CD4-positive, alpha-beta T cell (primary cell): ENCODE measurements at regions not wholly inside any gene's neighbourhood (a gene's known extent, or its start where the extent isn't known, plus 50 kb on each side); places are given as distances from the start of the nearest gene placed in this dataset.

Source experiments
- ATAC-seq: fragments of 200-7000 bp; cut with Tn5 transposase; one replicate; pipeline ENCODE4 v1.10.0; 2022; ENCODE audit warnings: mild to moderate bottlenecking; ENCODE audit not compliant: poor library complexity
- CTCF ChIA-PET: fragments of 350-600 bp; sonication (Branson Sonifier 250); formaldehyde crosslinking; loops from one replicate; lab custom pipeline; 2021; ENCODE audit warnings: antibody characterized with exemption, inconsistent platforms; lab: Charles Lee
- POLR2A ChIA-PET: fragments of 350-600 bp; sonication (Branson Sonifier 250); formaldehyde crosslinking; loops from one replicate; lab custom pipeline; 2021; ENCODE audit warnings: antibody characterized with exemption, inconsistent platforms; lab: Charles Lee
- DNase-seq, 14 experiments: peaks; one replicate each; pipeline ENCODE4 v3.0.0-alpha.2; 2013 to 2020; ENCODE audit warnings: mixed read lengths in 2 of 14
- H3K27ac ChIP-seq, 2 donors: one replicate each; pipeline versions ENCODE4 v1.5.1 to v1.7.0; 2013; ENCODE audit warnings: low read length in 2 of 2, low read depth in 1 of 2, mild to moderate bottlenecking in 1 of 2
- H3K27me3 ChIP-seq, 2 experiments: 1 replicate in 1 of 2; 2 replicates in 1 of 2; pipeline versions ENCODE4 v1.6.1 to v1.7.0; 2013; ENCODE audit warnings: low read length in 2 of 2, control low read depth in 1 of 2, mild to moderate bottlenecking in 1 of 2, moderate library complexity in 1 of 2; ENCODE audit not compliant: insufficient read depth in 2 of 2, control insufficient read depth in 1 of 2
- H3K36me3 ChIP-seq: one replicate; pipeline ENCODE4 v1.6.1; 2013; ENCODE audit warnings: low read length, control low read depth; ENCODE audit not compliant: insufficient read depth
- H3K4me1 ChIP-seq: one replicate; pipeline ENCODE4 v1.6.1; 2013; ENCODE audit warnings: low read length, control low read depth; ENCODE audit not compliant: insufficient read depth
- H3K4me3 ChIP-seq: one replicate; pipeline ENCODE4 v1.5.1; 2013; ENCODE audit warnings: mild to moderate bottlenecking, low read length, moderate library complexity
- H3K9me3 ChIP-seq, 2 experiments: 1 replicate in 1 of 2; 2 replicates in 1 of 2; pipeline versions ENCODE4 v1.6.1 to v1.7.0; 2013; ENCODE audit warnings: low read length in 2 of 2, mild to moderate bottlenecking in 2 of 2, control low read depth in 1 of 2, moderate library complexity in 1 of 2; ENCODE audit not compliant: control insufficient read depth in 1 of 2, insufficient read depth in 1 of 2
- H3K27ac Mint-ChIP-seq: one replicate; pipeline ENCODE4 v1.8.0; 2020; ENCODE audit warnings: mixed read lengths
- H3K27me3 Mint-ChIP-seq: one replicate; pipeline ENCODE4 v1.8.0; 2021; ENCODE audit warnings: mixed read lengths
- H3K36me3 Mint-ChIP-seq: one replicate; pipeline ENCODE4 v1.8.0; 2021; ENCODE audit warnings: low read depth, mixed read lengths
- H3K4me1 Mint-ChIP-seq: one replicate; pipeline ENCODE4 v1.8.0; 2021; ENCODE audit warnings: low read depth, mixed read lengths
- H3K4me3 Mint-ChIP-seq: one replicate; pipeline ENCODE4 v1.8.0; 2020; ENCODE audit warnings: mild to moderate bottlenecking, mixed read lengths
- H3K9me3 Mint-ChIP-seq: one replicate; pipeline ENCODE4 v1.8.0; 2020; ENCODE audit warnings: mixed read lengths
- intact Hi-C, 2 experiments: fragments of 100-400 bp; cut with DNase I in 1 of 2; cut with micrococcal nuclease in 1 of 2; formaldehyde crosslinking; loops; one replicate each; pipeline versions ENCODE4 v1.15.1 to v1.9.0; 2023 to 2025; cut with DNase I, micrococcal nuclease
- TF ChIP-seq, protein P1 (sequence below): fragments of 200-600 bp; IDR thresholded peaks from one replicate; pipeline ENCODE4 v1.8.0; 2022; ENCODE audit warnings: antibody characterized with exemption, mild to moderate bottlenecking

DNA sequence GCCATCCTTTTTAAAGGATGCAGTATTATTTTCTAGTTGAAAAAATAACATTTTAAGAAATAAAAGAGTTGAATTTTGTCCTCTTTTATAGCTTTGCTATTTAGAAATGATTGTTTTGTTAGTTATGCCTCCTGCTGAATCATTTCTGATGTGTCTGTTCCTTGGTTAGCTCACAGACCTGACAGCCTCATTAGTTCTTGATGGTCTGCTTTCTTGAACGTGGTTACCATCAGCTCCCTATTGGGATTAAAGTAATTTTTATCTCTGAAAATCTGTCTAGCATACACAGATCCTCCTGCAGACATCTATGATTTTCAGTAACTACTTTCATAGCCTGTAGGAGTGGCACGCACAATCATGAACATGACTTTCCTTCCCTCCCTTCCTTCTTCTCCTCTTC, 447.6 kb upstream of the B3GALT2 start:
- Mint-ChIP-seq H3K27ac (no peak overlapping the region), H3K9me3 (no peaks in the 10 kb centered on the region), H3K4me3 (no peak overlapping the region), H3K4me1 (peaks cover 10% of the 10 kb centered on the region), H3K27me3 (no peaks in the 10 kb centered on the region), H3K36me3 (no peaks in the 10 kb centered on the region)
- intact Hi-C loops = no loop called here
- H3K4me1 ChIP-seq = peaks cover 6% of the 10 kb centered on the region
- ATAC-seq (no peak), DNase-seq (no peak)
- TF ChIP-seq, protein P1, sequence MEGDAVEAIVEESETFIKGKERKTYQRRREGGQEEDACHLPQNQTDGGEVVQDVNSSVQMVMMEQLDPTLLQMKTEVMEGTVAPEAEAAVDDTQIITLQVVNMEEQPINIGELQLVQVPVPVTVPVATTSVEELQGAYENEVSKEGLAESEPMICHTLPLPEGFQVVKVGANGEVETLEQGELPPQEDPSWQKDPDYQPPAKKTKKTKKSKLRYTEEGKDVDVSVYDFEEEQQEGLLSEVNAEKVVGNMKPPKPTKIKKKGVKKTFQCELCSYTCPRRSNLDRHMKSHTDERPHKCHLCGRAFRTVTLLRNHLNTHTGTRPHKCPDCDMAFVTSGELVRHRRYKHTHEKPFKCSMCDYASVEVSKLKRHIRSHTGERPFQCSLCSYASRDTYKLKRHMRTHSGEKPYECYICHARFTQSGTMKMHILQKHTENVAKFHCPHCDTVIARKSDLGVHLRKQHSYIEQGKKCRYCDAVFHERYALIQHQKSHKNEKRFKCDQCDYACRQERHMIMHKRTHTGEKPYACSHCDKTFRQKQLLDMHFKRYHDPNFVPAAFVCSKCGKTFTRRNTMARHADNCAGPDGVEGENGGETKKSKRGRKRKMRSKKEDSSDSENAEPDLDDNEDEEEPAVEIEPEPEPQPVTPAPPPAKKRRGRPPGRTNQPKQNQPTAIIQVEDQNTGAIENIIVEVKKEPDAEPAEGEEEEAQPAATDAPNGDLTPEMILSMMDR = no peak
- H3K36me3 ChIP-seq = no peaks in the 10 kb centered on the region
- no peaks in the 10 kb centered on the region for H3K27me3 ChIP-seq
- no peaks in the 10 kb centered on the region for H3K9me3 ChIP-seq
- H3K4me3 ChIP-seq = no peak overlapping the region
- POLR2A ChIA-PET = no interaction called here
- H3K27ac ChIP-seq = no peak overlapping the region
- CTCF ChIA-PET = no interaction called here

DNA sequence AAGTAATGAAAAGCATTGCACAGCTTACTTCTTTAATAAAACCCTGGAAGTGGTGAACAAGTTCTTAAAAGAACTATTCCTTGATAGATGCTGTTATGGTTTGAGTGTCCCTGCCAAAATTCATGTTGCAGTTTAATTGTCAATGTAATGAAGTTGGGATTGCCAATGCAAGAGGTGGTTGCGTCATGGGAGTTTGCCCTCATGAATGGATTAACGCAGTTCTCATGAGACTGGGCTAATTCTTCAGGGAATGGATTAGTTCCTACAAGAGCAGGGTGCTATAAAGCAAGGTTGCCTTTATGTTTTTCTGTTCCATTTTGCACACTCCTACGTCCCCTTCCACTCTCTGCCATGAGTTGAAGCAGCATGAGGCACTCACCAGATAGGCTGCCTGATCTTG, 446.7 kb upstream of the B3GALT2 start:
- TF ChIP-seq, protein P1 = no peak
- no peaks in the 10 kb centered on the region for H3K9me3 Mint-ChIP-seq
- Histone ChIP-seq H3K36me3 (no peaks in the 10 kb centered on the region), H3K27ac (no peak overlapping the region), H3K9me3 (no peaks in the 10 kb centered on the region), H3K4me3 (no peak overlapping the region), H3K27me3 (no peaks in the 10 kb centered on the region), H3K4me1 (peaks cover 6% of the 10 kb centered on the region)
- H3K36me3 Mint-ChIP-seq = no peaks in the 10 kb centered on the region
- no peak overlapping the region for H3K27ac Mint-ChIP-seq
- H3K4me3 Mint-ChIP-seq = no peak overlapping the region
- ATAC-seq (no peak), DNase-seq (no peak)
- ChIA-PET CTCF (interaction anchor here (0.5 kb wide), 1 partner anchor 1041 kb away, joined by 3 read pairs; no protein-coding TSS in a partner anchor), POLR2A (no interaction called here)
- H3K27me3 Mint-ChIP-seq = no peaks in the 10 kb centered on the region
- intact Hi-C loops = no loop called here
- H3K4me1 Mint-ChIP-seq = peaks cover 10% of the 10 kb centered on the region

DNA sequence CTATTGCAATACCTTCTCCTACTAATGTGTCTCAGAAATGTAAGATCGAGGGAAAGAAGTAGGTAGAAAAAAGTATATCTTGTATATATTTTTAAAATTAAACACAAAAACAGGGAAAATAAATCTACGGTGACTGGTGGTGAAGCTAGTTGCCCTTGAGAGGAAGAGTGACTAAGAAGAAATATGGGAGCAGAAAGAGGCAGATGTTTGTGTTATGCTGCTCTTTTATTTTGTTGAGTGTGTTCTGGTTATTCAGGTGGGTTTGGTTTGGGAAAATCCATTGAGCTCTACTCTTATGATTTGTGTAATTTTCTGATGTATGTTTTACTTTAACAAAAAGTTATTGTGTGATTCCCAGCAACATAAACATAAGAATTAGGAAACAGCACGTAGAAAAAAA, 444.9 kb upstream of the B3GALT2 start:
- ATAC-seq = no peak
- intact Hi-C loops = loop anchor here in 1 of 2 experiments (1.0 kb wide), 1 partner anchor 17 kb away; no protein-coding TSS in a partner anchor
- Mint-ChIP-seq H3K27ac (no peak overlapping the region), H3K9me3 (no peaks in the 10 kb centered on the region), H3K4me3 (no peak overlapping the region), H3K36me3 (no peaks in the 10 kb centered on the region), H3K4me1 (peaks cover 10% of the 10 kb centered on the region), H3K27me3 (no peaks in the 10 kb centered on the region)
- no peak for DNase-seq
- CTCF ChIA-PET = no interaction called here
- Histone ChIP-seq H3K4me3 (no peak overlapping the region), H3K27ac (no peak overlapping the region), H3K9me3 (no peaks in the 10 kb centered on the region), H3K36me3 (no peaks in the 10 kb centered on the region), H3K27me3 (no peaks in the 10 kb centered on the region), H3K4me1 (peaks cover 6% of the 10 kb centered on the region)
- TF ChIP-seq, protein P1 = no peak
- POLR2A ChIA-PET = no interaction called here
